Activated naive CD4-positive, alpha-beta T cell treated with anti-CD3 and anti-CD28 coated beads, Interleukin-2, amount 50 U/mL, for 16 hours (primary cell): ENCODE measurements at regions not wholly inside any gene's neighbourhood (a gene's known extent, or its start where the extent isn't known, plus 50 kb on each side); places are given as distances from the start of the nearest gene placed in this dataset.
"Not testable (repeated sequence)": the region's sequence is repeated elsewhere in the genome, so short reads cannot be mapped to it uniquely, and the experiment has no call there.

Source experiments
- DNase-seq: peaks from one replicate; pipeline ENCODE4 v3.0.0-alpha.2; 2020

DNA sequence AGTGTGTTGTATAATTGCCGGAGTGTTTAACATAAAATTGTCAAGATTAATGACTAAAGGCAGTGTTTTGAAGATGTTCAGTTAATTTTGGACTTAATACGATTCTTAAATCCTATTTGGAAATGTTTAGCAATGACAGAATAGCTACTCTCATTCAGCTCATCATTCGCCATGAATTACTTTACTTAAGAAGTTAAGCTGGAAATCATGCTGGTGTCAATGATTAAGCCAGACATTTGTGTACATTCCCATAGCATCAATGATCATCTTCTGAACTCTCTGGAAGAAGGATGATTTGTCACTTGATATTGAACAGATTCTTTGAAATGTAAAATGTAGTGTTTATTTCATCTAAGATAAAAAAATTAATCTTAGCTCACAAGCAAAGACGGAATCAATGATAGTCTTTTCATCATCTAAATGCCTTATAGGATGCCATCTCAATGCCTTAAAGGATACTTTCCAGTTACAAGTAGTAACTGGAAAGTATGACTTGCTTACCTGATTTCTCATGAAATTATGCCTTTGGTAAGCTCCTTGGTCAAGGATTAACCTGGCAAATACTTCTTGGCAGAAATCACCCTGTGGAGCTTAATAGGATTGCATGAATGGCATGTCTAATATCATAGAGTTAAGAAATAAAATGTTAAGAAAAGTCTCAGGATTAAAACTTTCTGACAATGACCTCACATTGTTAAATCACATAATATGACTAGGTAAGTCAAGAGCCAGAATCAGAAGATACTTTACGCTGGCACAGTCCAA is 515.5 kb upstream of the AGA start:
- DNase-seq, result no peak

GRCh38 chr4:177960566-177960965 is 518.3 kb upstream of the AGA start:
- DNase-seq, result no peak

DNA sequence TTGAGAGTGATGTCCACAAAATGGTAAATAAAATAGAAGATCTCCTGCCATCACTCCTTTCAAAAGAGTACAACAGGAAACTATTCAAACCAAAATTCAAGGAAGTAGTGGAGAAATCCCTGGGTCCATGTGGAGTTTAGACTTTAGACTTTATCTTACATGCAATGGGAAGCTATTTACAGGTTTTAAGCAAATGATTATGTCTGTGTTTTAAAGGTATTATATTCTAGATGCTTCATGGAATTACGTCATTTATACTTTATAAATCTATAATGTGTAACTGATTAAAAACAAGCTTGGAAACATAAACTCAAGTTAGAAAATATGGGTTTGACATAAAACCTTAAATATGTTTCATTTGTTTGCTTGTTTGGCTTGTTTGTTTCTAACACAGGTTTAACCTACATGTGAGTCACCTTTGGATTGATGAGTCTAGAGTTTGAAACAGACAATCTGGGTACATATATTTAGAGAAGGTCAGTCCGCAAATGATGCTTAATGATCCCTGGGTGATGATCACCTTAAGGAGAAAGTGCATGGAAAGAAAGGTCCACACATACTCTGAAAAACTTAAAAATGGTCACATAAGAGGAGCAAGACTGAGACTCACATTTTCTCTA is 519.6 kb upstream of the AGA start:
- DNase-seq, result no peak

- DNase-seq, result no peak
Observed at GRCh38 chr4:177964061-177964460, 521.8 kb upstream of the AGA start.

- DNase-seq, result no peak
Observed at GRCh38 chr4:177964693-177965168, 522.5 kb upstream of the AGA start.

- DNase-seq, result no peak
Observed at GRCh38 chr4:177967328-177967727, 525.1 kb upstream of the AGA start.

GRCh38 chr4:177968817-177969442 is 526.7 kb upstream of the AGA start:
- no peak for DNase-seq

DNA sequence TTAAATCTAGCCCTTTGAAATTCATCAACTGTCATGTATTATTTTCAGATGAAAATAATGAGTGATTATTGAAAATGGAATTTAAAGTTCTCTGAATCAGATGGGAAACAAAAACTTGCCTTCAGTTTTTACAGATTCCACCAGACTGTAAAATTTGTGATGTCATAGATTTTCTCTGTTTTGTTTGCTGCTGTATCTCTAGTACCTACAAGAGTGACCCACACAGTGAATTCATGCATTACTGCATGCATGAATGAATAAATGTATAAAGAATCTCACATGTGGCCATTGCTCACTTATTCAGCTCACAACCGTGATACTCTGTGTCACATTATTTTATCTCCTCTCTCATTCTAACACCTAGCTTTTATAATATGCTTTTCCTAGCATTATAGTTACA is 532.2 kb upstream of the AGA start:
- no peak for DNase-seq

DNA sequence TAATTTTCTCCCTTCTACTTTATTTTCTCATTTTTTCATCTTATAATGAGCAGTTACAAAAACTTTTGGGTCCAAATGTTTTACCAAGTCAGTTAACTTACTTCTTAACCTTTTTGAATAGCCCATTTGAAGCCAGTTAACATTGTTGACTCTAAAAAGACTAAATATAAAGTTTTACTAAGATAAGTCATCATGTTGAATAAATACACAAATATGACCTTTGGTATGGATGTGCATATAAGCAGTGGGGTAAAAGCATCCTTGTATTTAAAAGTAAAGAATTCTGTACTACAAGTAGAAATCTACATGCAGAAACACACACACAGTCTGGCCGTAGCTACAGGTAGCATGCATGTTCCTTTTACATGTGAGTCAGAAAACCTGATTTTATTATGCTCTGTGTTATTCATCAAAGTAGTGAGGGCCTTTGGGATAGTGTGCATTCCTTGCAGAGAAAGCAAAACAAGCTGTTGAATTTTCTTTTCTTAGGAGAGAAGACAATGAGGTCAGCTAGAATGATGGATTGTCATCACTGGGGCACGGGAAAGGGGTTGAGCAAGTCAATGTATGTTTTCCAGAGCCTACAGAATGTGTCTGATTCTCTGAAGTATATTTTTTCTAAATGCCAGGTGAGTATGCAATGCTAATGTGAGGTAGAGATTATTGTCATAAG is 533.2 kb upstream of the AGA start:
- DNase-seq, result no peak

GRCh38 chr4:177986236-177986635 is 544.0 kb upstream of the AGA start:
- no peak for DNase-seq

- DNase-seq, result no peak
Observed at GRCh38 chr4:177987896-177988295, 545.7 kb upstream of the AGA start.

DNA sequence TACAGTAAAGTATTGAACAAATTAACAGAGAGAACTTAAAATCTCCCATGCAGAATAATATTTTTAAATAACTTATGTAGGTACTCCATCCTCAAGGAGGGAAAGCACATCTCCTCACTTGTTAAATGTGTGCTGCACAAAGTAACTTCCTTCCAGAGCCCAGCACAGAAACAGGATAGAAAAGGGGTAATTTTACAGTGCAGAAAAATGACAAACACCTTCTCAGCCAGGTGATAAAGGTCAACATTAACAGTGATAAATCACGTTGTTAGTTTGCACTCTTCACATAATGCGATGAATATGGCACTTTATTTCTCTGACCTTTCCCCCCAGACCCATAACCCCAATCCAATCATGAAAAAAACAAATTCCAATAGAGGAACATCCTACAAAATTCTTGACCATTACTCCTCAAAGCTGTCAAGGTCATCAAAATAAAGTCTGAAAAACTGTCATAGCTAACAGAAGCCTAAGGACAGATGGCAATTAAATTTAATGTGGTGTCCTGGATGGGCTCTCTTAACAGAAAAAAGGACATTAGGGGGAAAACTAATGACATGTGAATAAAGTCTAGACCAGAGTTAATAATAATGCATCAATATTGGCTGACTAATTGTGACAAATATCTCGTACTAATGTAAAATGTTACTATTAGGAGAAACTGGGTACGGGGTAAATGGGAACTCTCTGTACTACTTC is 547.4 kb upstream of the AGA start:
- DNase-seq, result no peak

- no peak for DNase-seq
Observed at GRCh38 chr4:178003098-178003657, 560.9 kb upstream of the AGA start.

DNA sequence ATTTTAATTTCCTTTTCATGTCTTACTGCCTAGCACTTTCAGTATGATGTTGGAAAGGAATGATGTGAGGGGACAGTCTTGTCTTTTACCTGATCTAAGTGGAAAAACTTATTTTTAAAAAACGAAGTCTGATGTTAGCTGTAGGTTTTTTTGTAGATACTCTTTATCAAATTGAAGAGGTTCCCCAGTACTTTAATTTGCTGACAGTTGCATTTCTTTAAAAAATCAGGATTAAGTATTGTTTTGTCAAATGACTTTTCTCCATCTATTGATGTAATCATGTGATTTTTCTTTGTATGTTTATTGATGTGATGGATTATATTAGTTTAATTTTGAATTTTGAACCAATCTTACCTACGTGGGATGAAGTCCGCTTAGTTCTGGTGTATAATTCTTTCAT is 568.4 kb upstream of the AGA start:
- DNase-seq, result no peak

DNA sequence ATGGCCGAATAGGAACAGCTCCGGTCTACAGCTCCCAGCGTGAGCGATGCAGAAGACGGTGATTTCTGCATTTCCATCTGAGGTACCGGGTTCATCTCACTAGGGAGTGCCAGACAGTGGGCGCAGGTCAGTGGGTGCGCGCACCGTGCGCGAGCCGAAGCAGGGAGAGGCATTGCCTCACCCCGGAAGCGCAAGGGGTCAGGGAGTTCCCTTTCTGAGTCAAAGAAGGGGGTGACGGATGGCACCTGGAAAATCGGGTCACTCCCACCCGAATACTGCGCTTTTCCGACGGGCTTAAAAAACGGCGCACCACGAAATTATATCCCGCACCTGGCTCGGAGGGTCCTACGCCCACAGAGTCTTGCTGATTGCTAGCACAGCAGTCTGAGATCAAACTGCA is 572.8 kb upstream of the AGA start:
- DNase-seq, result not testable (repeated sequence)

DNA sequence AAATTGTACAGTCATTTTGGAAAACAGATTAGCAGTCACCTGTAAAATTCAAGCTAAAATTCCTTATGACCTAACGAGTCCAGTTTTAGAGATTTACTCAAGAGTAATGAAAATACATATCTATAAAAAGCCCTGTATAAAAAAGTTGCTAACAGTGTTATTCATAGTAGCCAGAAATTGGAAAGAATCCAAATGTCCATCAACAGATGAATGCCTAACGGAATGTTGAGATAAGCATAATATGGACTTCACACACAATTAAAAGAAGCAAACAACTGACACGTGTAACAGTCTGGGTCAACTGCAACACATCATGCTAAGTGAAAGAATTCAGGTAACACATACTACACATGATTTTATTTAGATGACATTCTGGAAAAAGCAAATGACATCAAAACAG is 584.8 kb upstream of the AGA start:
- DNase-seq, result no peak

GRCh38 chr4:178027796-178028195 is 585.6 kb upstream of the AGA start:
- no peak for DNase-seq

GRCh38 chr4:178028481-178028880 is 586.2 kb upstream of the AGA start:
- DNase-seq, result no peak

DNA sequence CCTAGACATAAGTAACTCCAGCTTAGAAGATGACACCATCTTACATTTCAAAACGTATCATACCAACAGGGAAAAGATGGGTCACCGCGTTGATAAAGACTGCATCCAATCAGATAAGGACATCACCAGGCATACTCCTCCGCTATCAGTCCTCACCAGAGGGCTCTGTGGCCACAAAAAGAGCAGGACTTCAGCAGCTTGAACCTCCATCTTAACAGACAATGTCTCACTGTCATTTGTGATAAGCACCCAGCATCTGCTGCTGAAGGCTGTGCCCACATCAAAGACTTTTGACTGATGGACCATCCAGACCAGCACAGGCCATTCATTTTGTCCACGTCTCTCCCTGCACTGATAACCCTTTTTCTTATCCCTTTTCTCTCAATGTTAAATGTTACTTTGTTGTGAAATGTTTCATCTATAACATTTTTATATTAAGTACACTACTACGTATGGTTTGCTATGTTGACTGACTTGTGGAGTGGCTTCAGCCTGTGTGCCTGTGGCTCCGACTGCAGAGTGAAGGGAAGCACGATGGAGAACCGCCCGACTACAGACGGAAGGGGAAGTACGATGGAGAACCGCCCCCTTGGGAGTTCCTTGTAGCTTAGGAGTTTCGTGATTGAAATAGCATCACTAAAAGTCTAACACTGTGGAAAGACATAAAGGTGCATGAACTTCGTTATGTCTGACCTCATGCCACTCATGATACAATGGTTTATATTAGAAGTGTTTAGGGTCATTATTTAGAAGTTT is 595.4 kb upstream of the AGA start:
- no peak for DNase-seq

DNA sequence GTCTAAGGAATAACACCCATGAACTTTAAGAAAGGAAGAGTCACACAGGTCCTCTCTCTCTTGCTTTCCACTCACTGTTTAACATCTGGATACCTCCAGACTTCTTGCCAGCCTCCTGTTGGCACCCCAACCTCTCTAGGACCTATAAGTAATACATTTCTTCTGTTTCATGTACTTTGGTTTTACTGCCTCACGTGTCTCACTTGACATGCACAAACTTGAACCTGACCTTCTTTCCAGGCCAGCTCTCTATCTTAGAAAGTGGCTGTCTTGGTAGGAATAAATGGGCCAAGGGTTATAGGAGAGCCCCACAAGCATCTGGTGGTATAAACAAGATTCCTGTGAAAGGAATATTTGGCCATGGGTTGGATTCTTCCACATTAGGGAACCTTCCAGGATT is 614.8 kb upstream of the AGA start:
- no peak for DNase-seq

DNA sequence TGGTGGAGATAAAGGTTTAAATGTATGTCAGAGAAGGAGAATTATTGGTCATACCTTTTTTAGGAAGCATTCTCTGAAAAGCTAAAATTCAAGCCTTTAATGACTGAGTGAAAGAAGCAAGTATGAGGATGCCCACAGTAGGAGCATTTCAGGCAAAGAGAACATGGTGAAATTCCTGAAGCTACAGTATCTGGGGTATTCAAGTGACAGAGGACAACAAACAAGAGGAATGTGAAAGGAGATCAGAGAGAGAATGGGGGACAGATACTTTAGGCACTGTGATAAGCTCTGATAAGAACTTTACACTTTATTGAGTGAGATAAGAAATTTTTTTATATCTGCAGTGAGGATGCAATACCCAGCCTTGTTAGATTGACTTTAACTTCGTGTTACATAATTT is 621.3 kb upstream of the AGA start:
- no peak for DNase-seq
